Panc1 (cell line): ENCODE measurements at regions not wholly inside any gene's neighbourhood (a gene's known extent, or its start where the extent isn't known, plus 50 kb on each side); places are given as distances from the start of the nearest gene placed in this dataset.

ENCODE experiments used
- ATAC-seq: fragments of 200-7000 bp; cut with Tn5 transposase; 2 replicates; pipeline ENCODE4 v1.9.1; 2020; ENCODE audit warnings: mild to moderate bottlenecking, moderate library complexity
- BruUV-seq: library from RNA; stranded (reverse); fragments of 400-500 nt; replicated peaks from 2 replicates; lab custom pipeline; 2021; lab: Mats Ljungman, UMichigan
- CTCF ChIA-PET: fragments of 300-600 bp; sonication (Branson Sonifier 250); formaldehyde crosslinking; loops from one replicate; lab custom pipeline; 2022; ENCODE audit warnings: antibody characterized with exemption; lab: Charles Lee
- POLR2A ChIA-PET: fragments of 300-600 bp; sonication (Branson Sonifier 250); formaldehyde crosslinking; loops from one replicate; lab custom pipeline; 2022; ENCODE audit warnings: antibody characterized with exemption; lab: Charles Lee
- DNase-seq: peaks from one replicate; pipeline ENCODE4 v3.0.0-alpha.2; 2010; ENCODE audit warnings: low read depth, low spot score
- H3K27ac ChIP-seq: 2 replicates; pipeline ENCODE4 v1.5.1; 2011; ENCODE audit warnings: mild to moderate bottlenecking, low read length, inconsistent platforms
- H3K27me3 ChIP-seq: fragments of 200-500 bp; sonication (Bioruptor generic); 2 replicates; pipeline ENCODE4 v1.6.0; 2014; ENCODE audit warnings: low read length, inconsistent platforms; ENCODE audit not compliant: control insufficient read depth, insufficient read depth
- H3K36me3 ChIP-seq: fragments of 200-500 bp; sonication (Bioruptor generic); 2 replicates; pipeline ENCODE4 v1.5.1; 2014; ENCODE audit warnings: inconsistent platforms, mild to moderate bottlenecking, low read length, moderate library complexity; ENCODE audit not compliant: control insufficient read depth, insufficient read depth
- H3K4me1 ChIP-seq: 2 replicates; pipeline ENCODE4 v1.5.1; 2011; ENCODE audit warnings: inconsistent platforms, mild to moderate bottlenecking, low read length, moderate library complexity; ENCODE audit not compliant: control insufficient read depth, insufficient read depth
- H3K4me3 ChIP-seq, 2 experiments: 2 replicates each; pipeline ENCODE4 v1.5.1; 2011 to 2012; ENCODE audit warnings: low read depth in 2 of 2, low read length in 2 of 2, mild to moderate bottlenecking in 2 of 2, inconsistent platforms in 1 of 2, moderate library complexity in 1 of 2
- H3K9me3 ChIP-seq: fragments of 200-500 bp; sonication (Bioruptor generic); 2 replicates; pipeline ENCODE4 v1.5.1; 2014; ENCODE audit warnings: low read depth, mild to moderate bottlenecking, inconsistent platforms, low read length, moderate library complexity; ENCODE audit not compliant: control insufficient read depth, insufficient read depth
- CTCF ChIP-seq: fragments of 450-650 bp; IDR thresholded peaks from 2 replicates; pipeline ENCODE4 v1.5.1; 2017; ENCODE audit warnings: mild to moderate bottlenecking
- POLR2AphosphoS5 ChIP-seq: IDR thresholded peaks from 2 replicates; pipeline ENCODE4 v1.6.1; 2012; ENCODE audit warnings: mild to moderate bottlenecking, low read depth, low read length, moderate library complexity
- REST ChIP-seq, 2 experiments: IDR thresholded peaks; 2 replicates each; pipeline ENCODE4 v1.6.1; 2011 to 2012; ENCODE audit warnings: low read depth in 2 of 2, control low read depth in 1 of 2, low read length in 1 of 2, mild to moderate bottlenecking in 1 of 2, moderate library complexity in 1 of 2; ENCODE audit not compliant: insufficient read depth in 1 of 2
- SIN3A ChIP-seq: IDR thresholded peaks from 2 replicates; pipeline ENCODE4 v1.6.1; 2012; ENCODE audit warnings: low read depth, mild to moderate bottlenecking, low read length, moderate library complexity, borderline replicate concordance; ENCODE audit not compliant: insufficient read depth
- TCF7L2 ChIP-seq: IDR thresholded peaks from 2 replicates; pipeline ENCODE4 v1.6.1; 2011; ENCODE audit warnings: mild to moderate bottlenecking, low read depth, low read length, inconsistent platforms
- in situ Hi-C: cut with HindIII; loops from 2 replicates; pipeline ENCODE4 v1.10.0; 2016; ENCODE audit warnings: low sequenced_read_pairs, low pct_unique_long_range_greater_than_20kb
- intact Hi-C: fragments of 100-400 bp; cut with micrococcal nuclease; formaldehyde crosslinking; loops from one replicate; pipeline ENCODE4 v1.10.0; 2022; ENCODE audit not compliant: unreplicated experiment

- H3K4me1 ChIP-seq, result no peaks in the 10 kb centered on the region
- no peaks in the 10 kb centered on the region for H3K9me3 ChIP-seq
- in situ Hi-C loops, result no loop called here
- H3K27ac ChIP-seq, result no peak overlapping the region
- intact Hi-C loops, result no loop called here
- no peak overlapping the region for H3K4me3 ChIP-seq
- no peaks in the 10 kb centered on the region for H3K36me3 ChIP-seq
- ATAC-seq (no peak), DNase-seq (no peak)
- ChIA-PET POLR2A (no interaction called here), CTCF (no interaction called here)
- BruUV-seq, result no TSS peak
- peaks cover 23% of the 10 kb centered on the region for H3K27me3 ChIP-seq
- TF ChIP-seq SIN3A, result no peak
Measured at GRCh38 chr19:30309176-30309575, 63.0 kb upstream of the ZNF536 start.

- CTCF ChIA-PET, result no interaction called here
- POLR2A ChIA-PET, result no interaction called here
- H3K4me1 ChIP-seq, result no peaks in the 10 kb centered on the region
- intact Hi-C loops (no loop called here), in situ Hi-C loops (no loop called here)
- H3K27ac ChIP-seq, result no peak overlapping the region
- no peaks in the 10 kb centered on the region for H3K9me3 ChIP-seq
- no peaks in the 10 kb centered on the region for H3K36me3 ChIP-seq
- no TSS peak for BruUV-seq
- H3K27me3 ChIP-seq, result peaks cover 23% of the 10 kb centered on the region
- DNase-seq, result no peak
- no peak for TF ChIP-seq TCF7L2
- TF ChIP-seq SIN3A, result no peak
- no peak overlapping the region for H3K4me3 ChIP-seq
- no peak for ATAC-seq
Measured at GRCh38 chr19:30309905-30310601, 62.1 kb upstream of the ZNF536 start.

- ChIA-PET CTCF (no interaction called here), POLR2A (no interaction called here)
- DNase-seq (no peak), ATAC-seq (no peak)
- Histone ChIP-seq H3K27me3 (peaks cover 23% of the 10 kb centered on the region), H3K9me3 (no peaks in the 10 kb centered on the region), H3K4me1 (no peaks in the 10 kb centered on the region), H3K27ac (no peak overlapping the region), H3K36me3 (no peaks in the 10 kb centered on the region), H3K4me3 (no peak overlapping the region)
- TF ChIP-seq SIN3A (no peak), POLR2AphosphoS5 (no peak), CTCF (no peak), REST (IDR thresholded peaks at IDR 0.05; ENCODE audit: insufficient read depth in 1 of 2, low read depth in 2 of 2, low read length in 1 of 2) (no peak), TCF7L2 (no peak)
- intact Hi-C loops, result no loop called here
- in situ Hi-C loops, result no loop called here
- no TSS peak for BruUV-seq
Measured at GRCh38 chr19:30310602-30311263, 61.5 kb upstream of the ZNF536 start.
